Heart right ventricle (tissue), 16 donors: ENCODE measurements at regions not wholly inside any gene's neighbourhood (a gene's known extent, or its start where the extent isn't known, plus 50 kb on each side); places are given as distances from the start of the nearest gene placed in this dataset.
A peak's percentile ranks its signal among the peaks of the same experiment; 100 is the strongest.

Experiments
- ATAC-seq, 8 donors: fragments of 200-7000 bp; cut with Tn5 transposase; one replicate each; pipeline ENCODE4 v1.9.1; 2020; ENCODE audit warnings: mild to moderate bottlenecking in 8 of 8, moderate library complexity in 8 of 8, moderate number of reproducible peaks in 1 of 8
- DNase-seq, 2 donors: peaks; one replicate each; pipeline ENCODE4 v3.0.0-alpha.2; 2020
- H3K27ac ChIP-seq, 10 donors: fragments of 200-600 bp; sonication (generic) in 2 of 10; one replicate each; pipeline versions ENCODE4 v1.5.0 to v1.8.0; 2020 to 2022; ENCODE audit warnings: mild to moderate bottlenecking in 3 of 10
- H3K27me3 ChIP-seq, 7 donors: fragments of 200-600 bp; one replicate each; pipeline ENCODE4 v1.8.0; 2021 to 2022; ENCODE audit warnings: mild to moderate bottlenecking in 2 of 7
- H3K36me3 ChIP-seq, 9 donors: fragments of 200-600 bp; sonication (generic) in 1 of 9; one replicate each; pipeline versions ENCODE4 v1.5.0 to v1.8.0; 2020 to 2022; ENCODE audit warnings: mild to moderate bottlenecking in 2 of 9
- H3K4me1 ChIP-seq, 9 donors: fragments of 200-600 bp; sonication (generic) in 1 of 9; one replicate each; pipeline versions ENCODE4 v1.5.0 to v1.8.0; 2020 to 2022; ENCODE audit warnings: mild to moderate bottlenecking in 4 of 9
- H3K4me3 ChIP-seq, 10 donors: fragments of 200-600 bp; sonication (generic) in 2 of 10; one replicate each; pipeline versions ENCODE4 v1.5.0 to v1.8.0; 2020 to 2022; ENCODE audit warnings: mild to moderate bottlenecking in 7 of 10, moderate library complexity in 2 of 10
- H3K9me3 ChIP-seq, 11 donors: fragments of 200-600 bp in 10 of 11; sonication (generic) in 2 of 11; one replicate each; pipeline versions ENCODE4 v1.5.0 to v1.8.0; 2013 to 2022; ENCODE audit warnings: mild to moderate bottlenecking in 2 of 11, control low read depth in 1 of 11, moderate library complexity in 1 of 11
- WGBS, 2 donors: extraction: QIAGEN DNeasy Blood & Tissue Kit; methylation state at CpG; one replicate each; pipeline ENCODE4 v1.1.7; 2013; ENCODE audit warnings: inconsistent platforms in 1 of 2; 5-methylcytosine and 5-hydroxymethylcytosine counted together
- intact Hi-C, 10 donors: fragments of 100-400 bp; cut with DNase I; formaldehyde crosslinking; loops; one replicate each; pipeline versions ENCODE4 v1.11.1 to v1.14.2; 2022
- TF ChIP-seq, protein P1 (sequence below), 9 donors: fragments of 200-600 bp; sonication (generic) in 2 of 9; IDR thresholded peaks; one replicate each; pipeline versions ENCODE4 v1.5.0 to v1.8.0; 2021 to 2022; ENCODE audit warnings: antibody characterized with exemption in 9 of 9, mild to moderate bottlenecking in 5 of 9, moderate library complexity in 1 of 9
- donor health status: Arrhythmogenic right ventricular cardiomyopathy.
- donor health status: ischemic (EF 13 %, LVEDD 7.1; RV severe dilation, severe dysfunction).
- donor health status: healthy with polysubstance abuse.
- donor health status: DM: no; HTN: yes; CAD: no.
- donor health status: DM: no; HTN: no; CAD: no.
- donor health status: ischemic (EF 25% LVEDD 6.9; RV normal size, moderate dysfunction).
- donor health status: ischemic (EF 25% LVEDD 5.7; RV mildly dilated, moderate dysfunction).
- donor health status: healthy.
- donor health status: DM: yes; HTN: yes; CAD: no.
- donor health status: Ischemic cardiomyopathy.
- donor health status: ischemic (EF 35%, LVEDD 5.7; RV mildly dilated, moderate dysfunction).
- donor health status: nonischemic (EF 11% LVEDD 7.7; RV severe dilation, severe dysfunction).
- donor health status: DM: yes; HTN: yes; CAD: no.
- donor health status: PGD.
- donor health status: ischemic (EF 29% LVEDD 5.4; RV normal size, mild dysfunction).
- donor health status: nonischemic (EF 23%, LVEDD 6.1; RV moderate dilation, normal function).

DNA sequence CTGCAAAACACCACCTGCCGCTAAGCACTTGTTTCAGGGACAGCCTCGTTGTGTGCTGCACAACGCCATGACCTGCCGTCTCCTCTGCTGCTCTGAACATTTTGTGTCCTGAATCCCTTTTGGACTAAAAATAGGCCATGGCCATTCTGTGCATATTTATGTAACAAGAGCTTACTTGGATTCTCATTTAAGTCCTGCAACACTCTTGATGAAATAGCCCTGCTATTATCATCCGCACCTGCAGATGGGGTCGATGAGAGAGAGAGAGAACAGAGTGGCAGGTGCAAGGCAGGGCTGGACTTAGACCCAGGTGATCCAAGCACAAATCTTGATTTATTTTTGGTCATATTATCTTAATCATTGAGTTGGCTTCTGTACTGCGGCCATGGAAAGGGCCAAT lies 121.2 kb upstream of the PRKCQ start:
- no peak overlapping the region for H3K4me3 ChIP-seq
- no peak for ATAC-seq
- no peaks in the 10 kb centered on the region for H3K4me1 ChIP-seq
- intact Hi-C loops = no loop called here
- H3K9me3 ChIP-seq = no peaks in the 10 kb centered on the region
- TF ChIP-seq, protein P1, sequence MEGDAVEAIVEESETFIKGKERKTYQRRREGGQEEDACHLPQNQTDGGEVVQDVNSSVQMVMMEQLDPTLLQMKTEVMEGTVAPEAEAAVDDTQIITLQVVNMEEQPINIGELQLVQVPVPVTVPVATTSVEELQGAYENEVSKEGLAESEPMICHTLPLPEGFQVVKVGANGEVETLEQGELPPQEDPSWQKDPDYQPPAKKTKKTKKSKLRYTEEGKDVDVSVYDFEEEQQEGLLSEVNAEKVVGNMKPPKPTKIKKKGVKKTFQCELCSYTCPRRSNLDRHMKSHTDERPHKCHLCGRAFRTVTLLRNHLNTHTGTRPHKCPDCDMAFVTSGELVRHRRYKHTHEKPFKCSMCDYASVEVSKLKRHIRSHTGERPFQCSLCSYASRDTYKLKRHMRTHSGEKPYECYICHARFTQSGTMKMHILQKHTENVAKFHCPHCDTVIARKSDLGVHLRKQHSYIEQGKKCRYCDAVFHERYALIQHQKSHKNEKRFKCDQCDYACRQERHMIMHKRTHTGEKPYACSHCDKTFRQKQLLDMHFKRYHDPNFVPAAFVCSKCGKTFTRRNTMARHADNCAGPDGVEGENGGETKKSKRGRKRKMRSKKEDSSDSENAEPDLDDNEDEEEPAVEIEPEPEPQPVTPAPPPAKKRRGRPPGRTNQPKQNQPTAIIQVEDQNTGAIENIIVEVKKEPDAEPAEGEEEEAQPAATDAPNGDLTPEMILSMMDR (IDR thresholded peaks at IDR 0.05) = peak in 2 of 9 donors; percentile 24 to 38
- DNase-seq = no peak
- WGBS, 2 donors = 63 to 69% methylated on average over 7 of the region's 7 CpGs
- no peaks in the 10 kb centered on the region for H3K36me3 ChIP-seq
- peaks cover 0 to 19% (median 9%) of the 10 kb centered on the region in 7 donors for H3K27me3 ChIP-seq
- H3K27ac ChIP-seq = no peak overlapping the region

DNA sequence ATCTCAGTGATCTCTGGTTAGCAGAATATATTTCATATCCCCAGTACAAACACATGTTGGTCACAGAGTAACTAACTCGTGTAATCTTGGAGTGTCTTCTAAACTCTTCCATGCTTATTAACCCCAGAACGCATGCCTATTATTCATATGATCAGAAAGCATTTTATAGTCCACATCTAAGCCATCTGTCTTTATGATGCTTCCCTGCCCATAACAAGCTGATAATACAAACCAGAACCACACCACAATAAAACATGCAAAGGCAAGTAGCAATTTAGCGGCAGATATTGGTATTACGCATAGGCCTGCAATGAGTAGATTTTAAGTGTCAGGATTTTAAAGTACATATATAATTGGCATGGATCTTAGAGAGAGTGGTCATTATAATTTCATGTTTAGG lies 120.0 kb upstream of the PRKCQ start:
- Histone ChIP-seq H3K27ac (no peak overlapping the region), H3K9me3 (no peaks in the 10 kb centered on the region), H3K4me3 (no peak overlapping the region), H3K4me1 (no peaks in the 10 kb centered on the region), H3K36me3 (no peaks in the 10 kb centered on the region), H3K27me3 (peaks cover 0 to 11% (median 6%) of the 10 kb centered on the region in 7 donors)
- intact Hi-C loops = no loop called here
- 90 to 94% methylated on average over 4 of the region's 4 CpGs for WGBS, 2 donors
- ATAC-seq (no peak), DNase-seq (no peak)
- TF ChIP-seq, protein P1 (IDR thresholded peaks at IDR 0.05) = no peak

DNA sequence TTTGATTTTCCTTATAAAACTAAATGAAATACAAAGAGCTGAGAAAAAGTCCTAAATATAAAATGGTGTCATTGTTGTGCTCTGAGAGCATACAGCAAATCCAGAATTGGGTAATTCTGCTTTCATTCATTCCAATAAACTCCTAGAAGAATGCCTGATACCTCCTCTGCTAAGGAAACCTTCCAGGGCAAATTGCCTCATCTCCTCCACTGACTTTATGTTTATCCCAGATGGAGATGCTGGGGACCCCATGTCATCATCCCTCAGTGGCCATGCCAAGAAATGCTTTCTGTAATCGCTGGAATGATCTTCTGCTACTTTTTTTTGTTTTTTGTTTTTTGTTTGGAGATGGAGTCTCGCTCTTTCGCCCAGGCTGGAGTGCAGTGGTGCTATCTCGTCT lies 119.3 kb upstream of the PRKCQ start:
- WGBS, 2 donors = 78 to 86% methylated on average over 4 of the region's 4 CpGs

DNA sequence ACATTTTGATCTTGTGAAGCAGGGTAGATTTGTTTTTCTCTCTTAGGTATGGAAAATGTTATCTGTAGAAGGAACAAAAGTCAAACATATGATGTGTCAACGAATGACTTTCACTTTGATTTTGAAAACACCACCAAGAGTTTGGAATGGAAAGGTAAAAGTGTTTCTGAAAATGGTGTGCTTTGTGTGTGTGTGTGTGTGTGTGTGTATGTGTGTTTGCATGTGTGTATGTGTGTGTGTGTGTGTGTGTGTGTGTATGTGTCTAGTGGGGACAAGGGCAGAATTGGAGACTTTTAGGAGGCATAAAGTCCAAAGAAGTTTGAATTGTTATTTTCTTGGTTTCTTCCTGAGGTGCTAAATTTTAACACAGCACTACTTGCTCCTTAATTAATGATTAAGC lies 115.4 kb upstream of the PRKCQ start:
- WGBS, 2 donors = 71 to 84% methylated on average over 1 of the region's 1 CpG
- H3K36me3 ChIP-seq = no peaks in the 10 kb centered on the region
- peaks cover 0 to 14% (median 0%) of the 10 kb centered on the region in 7 donors for H3K27me3 ChIP-seq
- no peak overlapping the region for H3K4me3 ChIP-seq
- intact Hi-C loops = no loop called here
- no peak overlapping the region for H3K27ac ChIP-seq
- ATAC-seq (no peak), DNase-seq (no peak)
- no peaks in the 10 kb centered on the region for H3K4me1 ChIP-seq
- TF ChIP-seq, protein P1 (IDR thresholded peaks at IDR 0.05) = no peak
- no peaks in the 10 kb centered on the region for H3K9me3 ChIP-seq

More for the DNA sequence above, 119.3 kb upstream of the PRKCQ start:
- intact Hi-C loops = no loop called here
- H3K9me3 ChIP-seq = no peaks in the 10 kb centered on the region
- H3K4me1 ChIP-seq = no peaks in the 10 kb centered on the region
- DNase-seq (no peak), ATAC-seq (no peak)
- peaks cover 0 to 13% (median 4%) of the 10 kb centered on the region in 7 donors for H3K27me3 ChIP-seq
- H3K36me3 ChIP-seq = no peaks in the 10 kb centered on the region
- TF ChIP-seq, protein P1 (IDR thresholded peaks at IDR 0.05) = no peak
- H3K27ac ChIP-seq = no peak overlapping the region
- H3K4me3 ChIP-seq = no peak overlapping the region
